ENCODE measurements at regions not wholly inside any gene's neighbourhood (a gene's known extent, or its start where the extent isn't known, plus 50 kb on each side); places are given as distances from the start of the nearest gene placed in this dataset.

DNA sequence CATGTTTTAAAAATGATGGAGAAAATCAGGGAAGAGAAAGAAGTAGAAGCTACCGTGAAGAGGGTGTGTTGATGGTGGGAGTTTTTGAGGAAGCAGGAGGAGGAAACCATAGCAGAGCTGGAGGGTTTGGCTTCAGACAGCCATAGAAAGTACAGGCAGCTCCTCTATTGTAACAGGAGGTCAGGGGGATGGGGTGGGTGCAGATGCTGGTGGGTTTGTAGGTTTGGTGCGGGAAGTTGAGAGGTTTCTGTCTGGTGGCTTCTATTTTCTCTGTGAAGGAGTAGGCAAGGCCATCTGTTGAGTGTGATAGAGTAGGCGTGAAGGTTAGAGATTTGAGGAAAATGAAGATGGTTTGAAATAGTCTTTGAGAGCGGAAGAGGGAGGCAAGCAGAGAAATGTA lies 97.7 kb upstream of the TBC1D5 start:
- in situ Hi-C loops (cut with MboI; ENCODE audit: low pct_ligation_motif_present in 1 of 4, low pct_unique_long_range_greater_than_20kb in 1 of 4, low sequenced_read_pairs in 3 of 4) = loop anchor here (25.0 kb wide), 4 partner anchors 203 to 1228 kb away; partner anchors contain the start of gene DAZL (in 2 of the 4)
- H3K27ac ChIP-seq = no peak overlapping the region
- DNase-seq = no peak
- TF ChIP-seq POLR2A (IDR thresholded peaks at IDR 0.05) (no peak), POLR2AphosphoS5 (IDR thresholded peaks at IDR 0.05) (no peak), CTCF (IDR thresholded peaks at IDR 0.05) (no peak), EP300 (IDR thresholded peaks at IDR 0.05; ENCODE audit: low read depth) (no peak)
- no peaks in the 10 kb centered on the region for H3K4me1 ChIP-seq
- H3K4me3 ChIP-seq = no peak overlapping the region
- intact Hi-C loops (cut with DNase I; ENCODE audit: low total_unique reads) = no loop called here
- H3K36me3 ChIP-seq = no peaks in the 10 kb centered on the region
- WGBS, 2 donors (ENCODE audit: low coverage in 1 of 2) = 88 to 93% methylated on average over 4 of the region's 4 CpGs
- H3K9me3 ChIP-seq = no peaks in the 10 kb centered on the region
- no peaks in the 10 kb centered on the region for H3K27me3 ChIP-seq

GRCh38 chr3:17836919-17837318 lies 94.5 kb upstream of the TBC1D5 start:
- TF ChIP-seq EP300 (IDR thresholded peaks at IDR 0.05; ENCODE audit: low read depth) (no peak), POLR2AphosphoS5 (IDR thresholded peaks at IDR 0.05) (no peak), CTCF (IDR thresholded peaks at IDR 0.05) (no peak), POLR2A (IDR thresholded peaks at IDR 0.05) (no peak)
- H3K9me3 ChIP-seq = no peaks in the 10 kb centered on the region
- intact Hi-C loops (cut with DNase I; ENCODE audit: low total_unique reads) = loop anchor here (10.0 kb wide), 1 partner anchor 402 kb away; no protein-coding TSS in a partner anchor
- in situ Hi-C loops (cut with MboI; ENCODE audit: low pct_ligation_motif_present in 1 of 4, low pct_unique_long_range_greater_than_20kb in 1 of 4, low sequenced_read_pairs in 3 of 4) = loop anchor here (10.0 to 25.0 kb wide), 6 partner anchors 192 to 1225 kb away; partner anchors contain the start of gene DAZL (in 2 of the 4)
- no peaks in the 10 kb centered on the region for H3K36me3 ChIP-seq
- H3K27ac ChIP-seq = no peak overlapping the region
- WGBS, 2 donors (ENCODE audit: low coverage in 1 of 2) = 69 to 77% methylated on average over 6 of the region's 6 CpGs
- H3K4me3 ChIP-seq = no peak overlapping the region
- DNase-seq = no peak
- no peaks in the 10 kb centered on the region for H3K27me3 ChIP-seq
- no peaks in the 10 kb centered on the region for H3K4me1 ChIP-seq

DNA sequence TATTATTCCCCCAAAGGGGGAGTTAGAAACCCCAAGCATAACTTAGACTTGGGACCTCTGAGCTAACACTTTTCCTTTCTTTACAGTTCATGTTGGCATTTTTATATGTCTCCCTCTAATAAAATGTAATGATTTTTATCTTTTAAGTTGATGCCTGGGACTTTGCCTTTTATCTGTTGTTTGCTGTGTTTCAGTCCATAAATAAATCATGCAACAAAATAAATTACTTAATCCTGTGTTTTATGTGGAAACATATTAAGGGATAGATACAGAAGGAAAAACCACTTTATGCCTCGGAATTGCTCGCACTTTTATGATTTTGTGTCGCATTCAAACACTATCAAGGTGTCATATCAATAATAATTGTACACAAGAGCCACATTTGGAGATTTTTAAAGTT lies 93.7 kb upstream of the TBC1D5 start:
- Histone ChIP-seq H3K27ac (no peak overlapping the region), H3K9me3 (no peaks in the 10 kb centered on the region), H3K4me1 (no peaks in the 10 kb centered on the region), H3K4me3 (no peak overlapping the region), H3K36me3 (no peaks in the 10 kb centered on the region), H3K27me3 (no peaks in the 10 kb centered on the region)
- 80% methylated on average over 3 of the region's 3 CpGs for WGBS, 2 donors (ENCODE audit: low coverage in 1 of 2)
- TF ChIP-seq POLR2AphosphoS5 (IDR thresholded peaks at IDR 0.05) (no peak), CTCF (IDR thresholded peaks at IDR 0.05) (no peak), EP300 (IDR thresholded peaks at IDR 0.05; ENCODE audit: low read depth) (no peak), POLR2A (IDR thresholded peaks at IDR 0.05) (no peak)
- DNase-seq = no peak
- in situ Hi-C loops (cut with MboI; ENCODE audit: low pct_ligation_motif_present in 1 of 4, low pct_unique_long_range_greater_than_20kb in 1 of 4, low sequenced_read_pairs in 3 of 4) = loop anchor here (10.0 to 25.0 kb wide), 6 partner anchors 191 to 1224 kb away; partner anchors contain the start of gene DAZL (in 2 of the 4)
- intact Hi-C loops (cut with DNase I; ENCODE audit: low total_unique reads) = loop anchor here (10.0 kb wide), 1 partner anchor 401 kb away; no protein-coding TSS in a partner anchor

- intact Hi-C loops (cut with DNase I; ENCODE audit: low total_unique reads) (loop anchor here (10.0 kb wide), 1 partner anchor 399 kb away; no protein-coding TSS in a partner anchor), in situ Hi-C loops (cut with MboI; ENCODE audit: low pct_ligation_motif_present in 1 of 4, low pct_unique_long_range_greater_than_20kb in 1 of 4, low sequenced_read_pairs in 3 of 4) (loop anchor here (10.0 to 25.0 kb wide), 6 partner anchors 189 to 1222 kb away; partner anchors contain the start of gene DAZL (in 2 of the 4))
- Histone ChIP-seq H3K4me3 (no peak overlapping the region), H3K4me1 (no peaks in the 10 kb centered on the region), H3K27me3 (no peaks in the 10 kb centered on the region), H3K9me3 (no peaks in the 10 kb centered on the region), H3K27ac (no peak overlapping the region), H3K36me3 (no peaks in the 10 kb centered on the region)
- no peak for DNase-seq
- 86 to 91% methylated on average over 3 to 5 of the region's 5 CpGs for WGBS, 2 donors (ENCODE audit: low coverage in 1 of 2)
- TF ChIP-seq EP300 (IDR thresholded peaks at IDR 0.05; ENCODE audit: low read depth) = no peak
These were observed 91.5 kb upstream of the TBC1D5 start for GRCh38 chr3:17833786-17834559.
